GM10248 (cell line): ENCODE measurements at regions not wholly inside any gene's neighbourhood (a gene's known extent, or its start where the extent isn't known, plus 50 kb on each side); places are given as distances from the start of the nearest gene placed in this dataset.
"Not testable (repeated sequence)": the region's sequence is repeated elsewhere in the genome, so short reads cannot be mapped to it uniquely, and the experiment has no call there.

ENCODE experiments used
- CTCF ChIA-PET: fragments of 300-600 bp; sonication (Branson Sonifier 250); formaldehyde crosslinking; extraction: SDS; loops from one replicate; lab custom pipeline; 2021; ENCODE audit warnings: antibody characterized with exemption; lab: Yijun Ruan, JAX
- POLR2A ChIA-PET: fragments of 350-650 bp; sonication (Branson Sonifier 250); formaldehyde crosslinking; extraction: SDS; loops from one replicate; lab custom pipeline; 2020; ENCODE audit warnings: antibody characterized with exemption; lab: Yijun Ruan, JAX
- DNase-seq: peaks from one replicate; pipeline ENCODE4 v3.0.0; 2012; ENCODE audit errors: extremely low spot score
- CTCF ChIP-seq: IDR thresholded peaks from 2 replicates; pipeline ENCODE4 v1.5.1; 2012; ENCODE audit warnings: mild to moderate bottlenecking, low read depth; ENCODE audit errors: extremely low read depth, missing control alignments, control extremely low read depth

GRCh38 chr20:25864326-25864962 lies 167.8 kb upstream of the ZNF337 start:
- ChIA-PET CTCF (no interaction called here), POLR2A (no interaction called here)
- TF ChIP-seq CTCF, result no peak
- no peak for DNase-seq

- no peak for DNase-seq
- TF ChIP-seq CTCF, result no peak
- ChIA-PET CTCF (no interaction called here), POLR2A (no interaction called here)
Observed at GRCh38 chr20:25863536-25864325, 167.1 kb upstream of the ZNF337 start.

GRCh38 chr20:25862967-25863530 lies 166.4 kb upstream of the ZNF337 start:
- TF ChIP-seq CTCF, result peak; percentile 14
- CTCF ChIA-PET, POLR2A ChIA-PET: not testable (repeated sequence)
- peak; percentile 54 for DNase-seq

DNA sequence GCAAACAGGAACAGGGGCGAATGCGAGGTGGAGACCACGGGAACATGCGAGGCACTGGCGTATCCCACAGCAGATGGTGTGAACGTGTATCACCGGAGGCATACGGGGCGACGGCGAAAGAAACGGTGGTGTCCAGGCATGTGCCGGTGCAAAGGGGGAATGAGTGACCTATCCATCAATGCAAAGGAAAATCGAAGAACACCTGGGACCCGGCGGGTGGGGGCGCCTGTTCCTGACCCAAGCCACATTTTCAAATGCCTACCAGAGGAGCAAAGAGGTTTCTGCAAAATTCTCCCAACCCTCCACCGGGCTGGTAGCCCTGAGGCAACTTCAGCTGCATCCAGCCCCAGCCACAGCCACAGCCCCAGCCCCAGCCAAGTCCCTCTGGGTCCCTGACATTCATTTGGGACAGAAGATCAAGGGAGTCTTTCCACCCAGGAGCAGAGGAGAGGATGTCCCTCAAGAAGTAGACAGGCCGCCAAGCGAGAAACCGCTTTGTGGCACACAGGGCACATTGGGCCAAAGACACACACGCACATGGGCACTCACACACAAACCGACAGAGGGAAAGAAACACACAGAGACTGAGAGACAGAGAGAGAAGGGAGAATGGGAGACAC lies 164.0 kb upstream of the ZNF337 start:
- POLR2A ChIA-PET, result no interaction called here
- CTCF ChIA-PET, result no interaction called here
- DNase-seq, result no peak
- no peak for TF ChIP-seq CTCF

DNA sequence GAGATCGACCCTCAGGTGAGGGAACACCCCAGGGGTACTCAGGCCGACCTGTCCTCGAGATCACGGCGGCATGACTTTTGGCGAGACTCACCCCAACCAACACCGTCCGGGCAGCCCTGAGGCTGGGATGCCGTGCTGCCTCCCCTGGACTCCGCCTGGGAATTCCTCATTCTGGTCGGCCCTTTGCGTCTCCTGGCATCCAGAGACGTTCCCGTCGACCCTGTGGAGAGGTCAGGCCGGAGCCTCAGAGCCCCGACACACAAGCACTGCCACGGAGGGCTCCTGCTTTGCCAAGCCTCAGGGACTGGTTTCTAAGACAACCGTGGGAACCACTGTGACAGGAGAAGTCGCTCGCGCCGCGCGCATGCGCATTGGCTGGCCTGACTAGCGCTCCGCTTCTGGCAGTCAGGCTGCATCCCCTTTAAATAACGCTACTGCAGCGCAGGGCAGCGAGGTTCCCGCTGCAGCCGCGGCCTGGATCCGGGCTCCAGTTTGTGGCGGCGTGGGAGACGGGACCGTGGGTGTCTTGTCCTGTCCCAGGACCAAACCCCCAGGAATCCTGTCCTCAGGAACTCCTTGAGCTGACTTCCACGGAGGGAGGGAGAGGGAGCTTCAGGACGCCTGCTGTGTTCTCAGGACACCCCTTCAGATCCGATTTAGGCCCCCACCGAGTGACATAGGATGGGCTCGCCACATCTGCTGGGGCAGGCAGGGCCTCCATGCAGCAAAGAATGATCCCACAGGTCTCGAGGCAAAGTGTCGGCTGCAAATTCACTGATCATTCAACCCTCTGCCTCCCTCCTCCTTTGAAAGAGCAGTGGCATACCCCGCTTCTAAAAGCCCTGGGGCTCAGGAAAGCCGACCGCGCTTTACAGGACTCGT lies 163.2 kb upstream of the ZNF337 start:
- no peak for TF ChIP-seq CTCF
- POLR2A ChIA-PET, result no interaction called here
- peak; percentile 42 for DNase-seq
- CTCF ChIA-PET, result no interaction called here
